ENCODE measurements at regions not wholly inside any gene's neighbourhood (a gene's known extent, or its start where the extent isn't known, plus 50 kb on each side); places are given as distances from the start of the nearest gene placed in this dataset.
"Not testable (repeated sequence)": the region's sequence is repeated elsewhere in the genome, so short reads cannot be mapped to it uniquely, and the experiment has no call there.

- H2AFZ ChIP-seq, result no peak overlapping the region
- H3K36me3 ChIP-seq (ENCODE audit: control insufficient read depth, insufficient read depth, low read length), result no peaks in the 10 kb centered on the region
- H3K4me1 ChIP-seq, result no peaks in the 10 kb centered on the region
- TF ChIP-seq CTCF (IDR thresholded peaks at IDR 0.05), result no peak
- no peak overlapping the region for H3K4me2 ChIP-seq (ENCODE audit: low read length)
- H3K9me3 ChIP-seq (ENCODE audit: control insufficient read depth, low read length), result no peaks in the 10 kb centered on the region
- no peaks in the 10 kb centered on the region for H3K27me3 ChIP-seq (ENCODE audit: control insufficient read depth, insufficient read depth, low read length)
- no peak overlapping the region for H3K27ac ChIP-seq
- H3K4me3 ChIP-seq (ENCODE audit: low read depth, low read length), result no peak overlapping the region
- no peak overlapping the region for H3K9ac ChIP-seq
- H3K79me2 ChIP-seq, result no peaks in the 10 kb centered on the region
These were observed 293.3 kb downstream of the ZIC1 start for GRCh38 chr3:147702509-147702908.

GRCh38 chr3:147705651-147706051, 296.5 kb downstream of the ZIC1 start:
- Histone ChIP-seq H3K9ac (no peak overlapping the region), H3K27me3 (ENCODE audit: control insufficient read depth, insufficient read depth, low read length) (no peaks in the 10 kb centered on the region), H3K36me3 (ENCODE audit: control insufficient read depth, insufficient read depth, low read length) (no peaks in the 10 kb centered on the region), H2AFZ (no peak overlapping the region), H3K27ac (no peak overlapping the region), H3K4me3 (ENCODE audit: low read depth, low read length) (no peak overlapping the region), H3K79me2 (no peaks in the 10 kb centered on the region), H3K9me3 (ENCODE audit: control insufficient read depth, low read length) (no peaks in the 10 kb centered on the region), H3K4me2 (ENCODE audit: low read length) (no peak overlapping the region), H3K4me1 (no peaks in the 10 kb centered on the region)
- TF ChIP-seq CTCF (IDR thresholded peaks at IDR 0.05), result no peak

- H3K36me3 ChIP-seq (ENCODE audit: control insufficient read depth, insufficient read depth, low read length); H3K79me2 ChIP-seq; H3K4me1 ChIP-seq; H3K4me2 ChIP-seq (ENCODE audit: low read length); H3K4me3 ChIP-seq (ENCODE audit: low read depth, low read length); H3K27me3 ChIP-seq (ENCODE audit: control insufficient read depth, insufficient read depth, low read length); H3K9ac ChIP-seq; H2AFZ ChIP-seq; H3K9me3 ChIP-seq (ENCODE audit: control insufficient read depth, low read length); H3K27ac ChIP-seq: not testable (repeated sequence)
These were observed 301.6 kb downstream of the ZIC1 start for GRCh38 chr3:147710753-147711152.

GRCh38 chr3:147712357-147712756, 303.2 kb downstream of the ZIC1 start:
- Histone ChIP-seq H3K9me3 (ENCODE audit: control insufficient read depth, low read length) (no peaks in the 10 kb centered on the region), H3K36me3 (ENCODE audit: control insufficient read depth, insufficient read depth, low read length) (no peaks in the 10 kb centered on the region), H3K4me1 (no peaks in the 10 kb centered on the region), H3K4me3 (ENCODE audit: low read depth, low read length) (no peak overlapping the region), H3K27me3 (ENCODE audit: control insufficient read depth, insufficient read depth, low read length) (no peaks in the 10 kb centered on the region), H3K9ac (no peak overlapping the region), H3K27ac (no peak overlapping the region), H3K4me2 (ENCODE audit: low read length) (no peak overlapping the region), H3K79me2 (no peaks in the 10 kb centered on the region), H2AFZ (no peak overlapping the region)
- no peak for TF ChIP-seq CTCF (IDR thresholded peaks at IDR 0.05)

- H3K36me3 ChIP-seq (ENCODE audit: control insufficient read depth, insufficient read depth, low read length); H3K9ac ChIP-seq; H3K27me3 ChIP-seq (ENCODE audit: control insufficient read depth, insufficient read depth, low read length); H3K4me1 ChIP-seq; H2AFZ ChIP-seq; H3K79me2 ChIP-seq; H3K27ac ChIP-seq; H3K4me2 ChIP-seq (ENCODE audit: low read length); H3K9me3 ChIP-seq (ENCODE audit: control insufficient read depth, low read length); H3K4me3 ChIP-seq (ENCODE audit: low read depth, low read length): not testable (repeated sequence)
These were observed 303.6 kb downstream of the ZIC1 start for GRCh38 chr3:147712758-147713157.

All from parathyroid adenoma (tissue), 2 donors.